Endothelial cell of umbilical vein (primary cell): ENCODE measurements at regions not wholly inside any gene's neighbourhood (a gene's known extent, or its start where the extent isn't known, plus 50 kb on each side); places are given as distances from the start of the nearest gene placed in this dataset.

ENCODE experiments used
- BruUV-seq: library from RNA; stranded (reverse); fragments of 400-500 nt; replicated peaks from 2 replicates; lab custom pipeline; 2021; lab: Mats Ljungman, UMichigan
- CTCF ChIA-PET: fragments of 300-600, 350-600 bp; sonication (Branson Sonifier 250); formaldehyde crosslinking; loops from one replicate; lab custom pipeline; 2021; ENCODE audit warnings: antibody characterized with exemption, inconsistent platforms; lab: Charles Lee
- POLR2A ChIA-PET: fragments of 300-600, 350-600 bp; sonication (Branson Sonifier 250); formaldehyde crosslinking; loops from one replicate; lab custom pipeline; 2021; ENCODE audit warnings: antibody characterized with exemption, inconsistent platforms; lab: Charles Lee
- DNase-seq: peaks from one replicate; pipeline ENCODE4 v3.0.0-alpha.2; 2011; ENCODE audit warnings: low read depth, low spot score
- FAIRE-seq: peaks from 2 replicates; lab custom pipeline; 2011; peaks lifted over from hg19 to GRCh38; lab: Jason Lieb, UNC
- H2AFZ ChIP-seq: 2 replicates; pipeline ENCODE4 v1.6.0; 2012; ENCODE audit warnings: low read depth, low read length, control low read depth, inconsistent platforms
- H3K27ac ChIP-seq: 2 replicates; pipeline ENCODE4 v1.5.1; 2011; ENCODE audit warnings: low read depth, mild to moderate bottlenecking, control low read depth, low read length, moderate library complexity; ENCODE audit not compliant: insufficient read depth
- H3K27me3 ChIP-seq, 2 experiments: 2 replicates each; pipeline versions ENCODE4 v1.6.0 to v1.6.1; 2011; ENCODE audit warnings: low read length in 2 of 2, mixed read lengths in 1 of 2; ENCODE audit not compliant: control insufficient read depth in 2 of 2, insufficient read depth in 2 of 2
- H3K36me3 ChIP-seq, 2 experiments: 2 replicates in 1 of 2; 3 replicates in 1 of 2; pipeline ENCODE4 v1.5.1; 2011; ENCODE audit warnings: low read length in 2 of 2, mild to moderate bottlenecking in 1 of 2, moderate library complexity in 1 of 2; ENCODE audit not compliant: control insufficient read depth in 2 of 2, insufficient read depth in 2 of 2; ENCODE audit errors: extremely low read depth in 1 of 2
- H3K4me1 ChIP-seq: 3 replicates; pipeline ENCODE4 v1.5.1; 2011; ENCODE audit warnings: mild to moderate bottlenecking, low read length; ENCODE audit not compliant: control insufficient read depth, insufficient read depth; ENCODE audit errors: extremely low read depth
- H3K4me2 ChIP-seq: 2 replicates; pipeline ENCODE4 v1.6.1; 2011; ENCODE audit warnings: low read length, control low read depth, mixed read lengths; ENCODE audit not compliant: insufficient read depth
- H3K4me3 ChIP-seq, 3 experiments: fragments of 200-600 bp in 1 of 3; sonication (generic), shearing (Covaris generic) in 1 of 3; replicated peaks in 1 of 3; 2 replicates each; pipeline ENCODE4 v1.5.1; 2011 to 2016; ENCODE audit warnings: control low read depth in 3 of 3, low read length in 3 of 3, mild to moderate bottlenecking in 2 of 3, inconsistent platforms in 1 of 3, low read depth in 1 of 3, moderate library complexity in 1 of 3; ENCODE audit not compliant: insufficient read depth in 1 of 3
- H3K79me2 ChIP-seq: 2 replicates; pipeline ENCODE4 v1.6.0; 2012; ENCODE audit warnings: low read length, inconsistent platforms; ENCODE audit not compliant: control insufficient read depth, insufficient read depth
- H3K9ac ChIP-seq: replicated peaks from 2 replicates; pipeline ENCODE3; 2011; ENCODE audit warnings: low read length, control low read depth; ENCODE audit not compliant: insufficient read depth; ENCODE audit errors: extremely low read depth
- H3K9me1 ChIP-seq: replicated peaks from 3 replicates; pipeline ENCODE4 v1.6.0; 2011; ENCODE audit warnings: mild to moderate bottlenecking, low read length; ENCODE audit not compliant: control insufficient read depth, insufficient read depth; ENCODE audit errors: extremely low read depth
- H3K9me3 ChIP-seq: replicated peaks from 2 replicates; pipeline ENCODE4 v1.5.1; 2012; ENCODE audit warnings: low read length, inconsistent platforms; ENCODE audit not compliant: control insufficient read depth, insufficient read depth
- H4K20me1 ChIP-seq: replicated peaks from 2 replicates; pipeline ENCODE3; 2011; ENCODE audit warnings: mild to moderate bottlenecking, low read length; ENCODE audit not compliant: control insufficient read depth, insufficient read depth; ENCODE audit errors: extremely low read depth
- EZH2 ChIP-seq: IDR thresholded peaks from 2 replicates; pipeline ENCODE4 v1.6.1; 2012; ENCODE audit warnings: borderline replicate concordance, low read depth, mild to moderate bottlenecking, moderate library complexity, low read length, inconsistent platforms; ENCODE audit not compliant: severe bottlenecking
- FOS ChIP-seq: IDR thresholded peaks from 2 replicates; pipeline ENCODE4 v1.6.1; 2011; ENCODE audit warnings: mild to moderate bottlenecking, low read length, moderate library complexity, borderline replicate concordance; ENCODE audit not compliant: insufficient read depth
- GATA2 ChIP-seq: IDR thresholded peaks from 2 replicates; pipeline ENCODE4 v1.7.0; 2011; ENCODE audit warnings: low read depth, mild to moderate bottlenecking, moderate library complexity, mixed read lengths, low read length; ENCODE audit not compliant: insufficient read length, insufficient read depth
- JUN ChIP-seq: IDR thresholded peaks from 2 replicates; pipeline ENCODE4 v1.6.1; 2011; ENCODE audit warnings: borderline replicate concordance, low read depth; ENCODE audit not compliant: insufficient read length, insufficient read depth
- MYC ChIP-seq: IDR thresholded peaks from one replicate; pipeline ENCODE4 v1.6.1; 2011; ENCODE audit warnings: mild to moderate bottlenecking, low read depth, low read length
- POLR2A ChIP-seq: IDR thresholded peaks from 2 replicates; pipeline ENCODE4 v1.6.1; 2012; ENCODE audit warnings: low read depth, mild to moderate bottlenecking, control low read depth, low read length
- POLR2AphosphoS5 ChIP-seq: IDR thresholded peaks from 2 replicates; pipeline ENCODE4 v1.6.1; 2012; ENCODE audit warnings: low read depth, mild to moderate bottlenecking, control low read depth, low read length, moderate library complexity; ENCODE audit not compliant: insufficient read depth
- dilution Hi-C: fragments of 300-500 bp; cut with MboI; formaldehyde crosslinking; loops from one replicate; pipeline ENCODE4 v1.15.0; 2019; ENCODE audit warnings: low sequenced_read_pairs; ENCODE audit not compliant: extremely low pct_ligation_motif_present
- intact Hi-C: fragments of 100-400 bp; cut with micrococcal nuclease; formaldehyde crosslinking; loops from one replicate; pipeline ENCODE4 v1.10.0; 2022
- TF ChIP-seq, protein P1 (sequence below), 2 donors: IDR thresholded peaks; 1 replicate in 1 of 2; 2 replicates in 1 of 2; pipeline ENCODE4 v1.5.1; 2011; ENCODE audit warnings: low read length in 2 of 2, mild to moderate bottlenecking in 2 of 2, moderate library complexity in 2 of 2, control low read depth in 1 of 2, inconsistent platforms in 1 of 2, low read depth in 1 of 2; ENCODE audit not compliant: insufficient read depth in 1 of 2; ENCODE audit errors: extremely low read depth in 1 of 2
- TF ChIP-seq, protein P2 (sequence below): IDR thresholded peaks from 2 replicates; pipeline ENCODE4 v1.6.1; 2011; ENCODE audit not compliant: insufficient read depth, insufficient read length

DNA sequence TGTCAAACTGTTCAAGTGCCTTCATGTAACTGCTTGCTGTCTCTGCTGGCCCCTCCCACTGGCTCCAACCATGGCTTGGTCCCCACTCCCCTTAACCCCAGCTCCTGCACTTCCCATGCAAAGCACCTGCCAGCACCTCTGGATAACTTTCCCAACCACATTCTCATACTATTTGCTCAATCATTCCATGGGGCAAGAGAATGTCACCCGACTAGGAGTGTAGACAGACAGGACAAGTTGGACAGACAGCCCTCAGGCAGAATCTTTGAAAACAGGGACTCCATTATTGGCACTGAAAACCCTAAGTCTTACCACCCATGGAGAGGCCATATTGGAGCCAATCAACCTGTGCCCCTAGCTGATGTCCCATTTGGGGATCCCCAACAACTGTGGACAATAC lies 246.5 kb downstream of the RPLP1 start:
- no peak overlapping the region for H3K9ac ChIP-seq
- H3K4me2 ChIP-seq = no peak overlapping the region
- dilution Hi-C loops = no loop called here
- H3K9me1 ChIP-seq = no peaks in the 10 kb centered on the region
- H3K27me3 ChIP-seq = peaks cover 0 to 2% of the 10 kb centered on the region in 2 experiments
- no peaks in the 10 kb centered on the region for H3K79me2 ChIP-seq
- DNase-seq (no peak), FAIRE-seq (no peak)
- no peaks in the 10 kb centered on the region for H3K36me3 ChIP-seq
- CTCF ChIA-PET = no interaction called here
- BruUV-seq = no TSS peak
- no peak for TF ChIP-seq GATA2
- no peak for TF ChIP-seq POLR2A
- TF ChIP-seq POLR2AphosphoS5 = no peak
- TF ChIP-seq FOS = no peak
- no peak for TF ChIP-seq JUN
- no peak for TF ChIP-seq EZH2
- TF ChIP-seq MYC = no peak
- TF ChIP-seq, protein P1, sequence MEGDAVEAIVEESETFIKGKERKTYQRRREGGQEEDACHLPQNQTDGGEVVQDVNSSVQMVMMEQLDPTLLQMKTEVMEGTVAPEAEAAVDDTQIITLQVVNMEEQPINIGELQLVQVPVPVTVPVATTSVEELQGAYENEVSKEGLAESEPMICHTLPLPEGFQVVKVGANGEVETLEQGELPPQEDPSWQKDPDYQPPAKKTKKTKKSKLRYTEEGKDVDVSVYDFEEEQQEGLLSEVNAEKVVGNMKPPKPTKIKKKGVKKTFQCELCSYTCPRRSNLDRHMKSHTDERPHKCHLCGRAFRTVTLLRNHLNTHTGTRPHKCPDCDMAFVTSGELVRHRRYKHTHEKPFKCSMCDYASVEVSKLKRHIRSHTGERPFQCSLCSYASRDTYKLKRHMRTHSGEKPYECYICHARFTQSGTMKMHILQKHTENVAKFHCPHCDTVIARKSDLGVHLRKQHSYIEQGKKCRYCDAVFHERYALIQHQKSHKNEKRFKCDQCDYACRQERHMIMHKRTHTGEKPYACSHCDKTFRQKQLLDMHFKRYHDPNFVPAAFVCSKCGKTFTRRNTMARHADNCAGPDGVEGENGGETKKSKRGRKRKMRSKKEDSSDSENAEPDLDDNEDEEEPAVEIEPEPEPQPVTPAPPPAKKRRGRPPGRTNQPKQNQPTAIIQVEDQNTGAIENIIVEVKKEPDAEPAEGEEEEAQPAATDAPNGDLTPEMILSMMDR (IDR thresholded peaks at IDR 0.05; ENCODE audit: extremely low read depth in 1 of 2, insufficient read depth in 1 of 2, low read depth in 1 of 2, low read length in 2 of 2) = no peak
- TF ChIP-seq, protein P2, sequence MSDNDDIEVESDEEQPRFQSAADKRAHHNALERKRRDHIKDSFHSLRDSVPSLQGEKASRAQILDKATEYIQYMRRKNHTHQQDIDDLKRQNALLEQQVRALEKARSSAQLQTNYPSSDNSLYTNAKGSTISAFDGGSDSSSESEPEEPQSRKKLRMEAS = no peak
- H4K20me1 ChIP-seq = no peaks in the 10 kb centered on the region
- POLR2A ChIA-PET = no interaction called here
- intact Hi-C loops = no loop called here
- H3K4me1 ChIP-seq = no peaks in the 10 kb centered on the region
- no peak overlapping the region for H2AFZ ChIP-seq
- H3K27ac ChIP-seq = no peak overlapping the region
- H3K9me3 ChIP-seq = no peaks in the 10 kb centered on the region
- no peak overlapping the region for H3K4me3 ChIP-seq
